ENCODE measurements at regions not wholly inside any gene's neighbourhood (a gene's known extent, or its start where the extent isn't known, plus 50 kb on each side); places are given as distances from the start of the nearest gene placed in this dataset.

- TF ChIP-seq POLR2AphosphoS5 (IDR thresholded peaks at IDR 0.05; ENCODE audit: low read depth, low read length): no peak
- no peak for TF ChIP-seq USF1 (IDR thresholded peaks at IDR 0.05; ENCODE audit: borderline replicate concordance, low read depth)
Observed at GRCh38 chr4:91751961-91752360, 551.8 kb upstream of the GRID2 start (continued).

- no peak overlapping the region for H3K4me2 ChIP-seq
- H3K36me3 ChIP-seq (replicated peaks in 1 of 2; ENCODE audit: control insufficient read depth in 1 of 2, insufficient read depth in 2 of 2, low read length in 1 of 2): no peaks in the 10 kb centered on the region
- H3K27me3 ChIP-seq (ENCODE audit: insufficient read depth): no peaks in the 10 kb centered on the region
- H3K79me2 ChIP-seq (ENCODE audit: insufficient read depth): no peaks in the 10 kb centered on the region
- POLR2A ChIA-PET: no interaction called here
- no peak for DNase-seq
- no peaks in the 10 kb centered on the region for H3K4me1 ChIP-seq (ENCODE audit: control insufficient read depth in 1 of 2, insufficient read depth in 2 of 2, low read depth in 1 of 2, low read length in 1 of 2)
- 74% methylated on average over 2 of the region's 2 CpGs for WGBS (ENCODE audit: low lambda C conversion rate)
- H3K9me2 ChIP-seq: no peaks in the 10 kb centered on the region
- H3K4me3 ChIP-seq (ENCODE audit: low read depth in 2 of 2, low read length in 1 of 2): no peak overlapping the region
- no peak overlapping the region for H3K9ac ChIP-seq
- peaks cover 8% of the 10 kb centered on the region for H3F3A ChIP-seq (replicated peaks; ENCODE audit: insufficient read depth)
- TF ChIP-seq NFIC (IDR thresholded peaks at IDR 0.05; ENCODE audit: borderline replicate concordance): no peak
- H4K20me1 ChIP-seq (ENCODE audit: insufficient read depth): no peaks in the 10 kb centered on the region
- no peak overlapping the region for H3K27ac ChIP-seq (ENCODE audit: low read depth in 2 of 2, low read length in 1 of 2)
- CTCF ChIA-PET: no interaction called here
- H2AFZ ChIP-seq (ENCODE audit: low read depth): no peak overlapping the region
- H3K9me3 ChIP-seq: no peaks in the 10 kb centered on the region
Observed at GRCh38 chr4:91754716-91755115, 549.0 kb upstream of the GRID2 start.

GRCh38 chr4:91758487-91758886, 545.3 kb upstream of the GRID2 start:
- POLR2A ChIA-PET: no interaction called here
- Histone ChIP-seq H3K4me3 (ENCODE audit: low read depth in 2 of 2, low read length in 1 of 2) (no peak overlapping the region), H3K27ac (ENCODE audit: low read depth in 2 of 2, low read length in 1 of 2) (peak overlapping the region in 1 of 2 experiments; percentile 14; a peak in 1 of 4 replicates), H3F3A (replicated peaks; ENCODE audit: insufficient read depth) (peaks cover 8% of the 10 kb centered on the region), H3K9ac (no peak overlapping the region), H3K27me3 (ENCODE audit: insufficient read depth) (no peaks in the 10 kb centered on the region), H3K4me1 (ENCODE audit: control insufficient read depth in 1 of 2, insufficient read depth in 2 of 2, low read depth in 1 of 2, low read length in 1 of 2) (no peaks in the 10 kb centered on the region), H3K36me3 (replicated peaks in 1 of 2; ENCODE audit: control insufficient read depth in 1 of 2, insufficient read depth in 2 of 2, low read length in 1 of 2) (no peaks in the 10 kb centered on the region), H4K20me1 (ENCODE audit: insufficient read depth) (no peaks in the 10 kb centered on the region), H2AFZ (ENCODE audit: low read depth) (no peak overlapping the region), H3K9me2 (no peaks in the 10 kb centered on the region), H3K4me2 (no peak overlapping the region; the same call in 1 of the 2 replicates), H3K79me2 (ENCODE audit: insufficient read depth) (no peaks in the 10 kb centered on the region), H3K9me3 (no peaks in the 10 kb centered on the region)
- WGBS (ENCODE audit: low lambda C conversion rate): 5% methylated on average over 1 of the region's 1 CpG
- CTCF ChIA-PET: no interaction called here
- peak; percentile 71 for TF ChIP-seq PBX3 (IDR thresholded peaks at IDR 0.05)
- TF ChIP-seq JUND (IDR thresholded peaks at IDR 0.05): peak; percentile 46; the same call in 1 of the 2 replicates
- TF ChIP-seq TCF12 (IDR thresholded peaks at IDR 0.05): peak; percentile 63
- no peak for TF ChIP-seq EP300 (IDR thresholded peaks at IDR 0.05; ENCODE audit: borderline replicate concordance in 1 of 2, low read depth in 1 of 2, low read length in 1 of 2)
- no peak for TF ChIP-seq CHD2 (IDR thresholded peaks at IDR 0.05; ENCODE audit: low read length, partially characterized antibody)
- peak; percentile 58; the same call in 1 of the 2 replicates for TF ChIP-seq NFIC (IDR thresholded peaks at IDR 0.05; ENCODE audit: borderline replicate concordance)
- TF ChIP-seq ZBTB33 (IDR thresholded peaks at IDR 0.05; ENCODE audit: borderline replicate concordance, low read depth): no peak
- no peak for TF ChIP-seq FOXM1 (IDR thresholded peaks at IDR 0.05; ENCODE audit: low read depth)
- no peak for TF ChIP-seq POLR2AphosphoS5 (IDR thresholded peaks at IDR 0.05; ENCODE audit: low read depth, low read length)
- TF ChIP-seq FOSL2 (IDR thresholded peaks at IDR 0.05; ENCODE audit: borderline replicate concordance, low read depth): peak; percentile 60; the same call in 1 of the 2 replicates
- DNase-seq: no peak

Data from SK-N-SH (cell line).